Colon (tissue), 2 donors: ENCODE measurements at regions not wholly inside any gene's neighbourhood (a gene's known extent, or its start where the extent isn't known, plus 50 kb on each side); places are given as distances from the start of the nearest gene placed in this dataset.
"Not testable (repeated sequence)": the region's sequence is repeated elsewhere in the genome, so short reads cannot be mapped to it uniquely, and the experiment has no call there.

Experiments
- FAIRE-seq: peaks from 2 replicates; lab custom pipeline; 2012; peaks lifted over from hg19 to GRCh38; lab: Jason Lieb, UNC
- donor health status: control.
- donor health status: control.

DNA sequence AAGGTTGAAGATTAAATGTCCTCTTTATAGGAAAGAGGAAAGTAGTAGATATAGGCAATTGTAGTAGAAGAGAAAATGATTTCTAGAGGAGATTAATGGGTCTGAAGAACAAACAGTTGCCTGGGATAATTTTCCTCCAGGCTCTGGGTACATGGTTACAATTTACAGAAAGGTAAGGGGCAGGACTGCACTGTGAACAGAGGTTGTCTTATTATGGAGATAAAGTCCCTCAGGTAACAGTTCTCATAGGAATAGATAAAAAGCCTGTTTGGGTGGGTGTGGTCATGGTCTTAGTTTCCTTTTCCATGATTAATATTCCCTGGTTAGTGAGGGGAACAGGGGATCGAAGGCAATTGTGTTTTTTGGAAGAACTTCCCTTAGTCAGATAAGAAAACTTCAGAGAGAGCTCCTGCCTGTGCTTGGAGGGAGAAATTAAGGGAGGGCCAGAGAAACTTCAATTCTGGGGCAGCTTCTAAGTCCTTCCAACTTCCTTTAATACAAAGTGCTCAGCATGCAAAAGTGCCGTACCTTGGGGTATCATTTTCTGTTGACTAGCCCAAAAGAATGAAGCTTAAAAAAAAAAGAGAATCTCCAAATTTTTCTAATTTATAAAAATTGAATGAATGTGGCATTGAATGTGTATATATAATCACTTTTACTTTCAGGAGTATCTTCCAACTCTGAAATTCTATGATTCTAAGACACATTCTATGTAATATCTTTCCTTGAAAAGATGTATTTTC is 295.4 kb upstream of the USP25 start:
- no peak for FAIRE-seq

- FAIRE-seq = no peak
These were observed 293.8 kb upstream of the USP25 start for GRCh38 chr21:15436031-15436430.

- FAIRE-seq = no peak
These were observed 291.9 kb upstream of the USP25 start for GRCh38 chr21:15437883-15438282.

DNA sequence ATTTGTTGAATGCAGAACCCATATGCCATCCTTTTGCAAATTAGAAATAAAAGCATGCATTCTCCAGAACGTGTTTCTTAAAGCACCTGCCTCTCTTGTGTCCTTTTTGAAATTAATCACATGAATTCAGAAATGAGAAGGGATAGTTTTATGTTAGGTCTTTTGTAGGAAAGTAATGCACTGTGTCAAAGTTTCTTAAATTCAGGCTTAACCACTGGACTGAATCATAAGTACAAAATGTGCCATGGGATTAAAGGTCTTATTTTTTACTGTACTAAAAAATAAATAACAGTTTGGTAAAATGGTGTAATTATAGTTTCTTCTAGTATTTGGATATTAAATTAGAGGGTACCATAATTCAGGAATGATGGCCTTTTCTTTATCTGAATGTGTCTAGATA is 290.1 kb upstream of the USP25 start:
- no peak for FAIRE-seq

GRCh38 chr21:15441060-15441493 is 288.7 kb upstream of the USP25 start:
- FAIRE-seq = no peak

DNA sequence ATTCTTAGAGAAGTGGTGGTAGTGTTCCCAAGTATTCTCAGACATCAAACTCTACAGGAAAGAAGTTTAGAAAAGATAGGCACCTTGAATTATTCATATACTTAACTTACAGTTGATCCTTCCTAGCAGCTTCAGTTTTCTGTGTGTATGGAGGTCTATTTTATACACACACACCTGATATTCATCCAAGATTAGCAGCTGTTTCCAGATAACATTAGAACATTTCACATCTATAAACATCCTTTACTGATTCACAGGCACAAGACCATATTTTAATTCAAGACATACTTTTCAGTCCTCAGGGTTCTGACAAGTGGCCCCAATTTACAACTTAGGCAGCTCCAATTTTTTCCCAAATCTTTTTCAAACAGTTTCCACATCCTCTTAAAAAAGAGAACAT is 287.8 kb upstream of the USP25 start:
- FAIRE-seq = no peak

- FAIRE-seq = no peak
These were observed 286.9 kb upstream of the USP25 start for GRCh38 chr21:15442743-15443469.

DNA sequence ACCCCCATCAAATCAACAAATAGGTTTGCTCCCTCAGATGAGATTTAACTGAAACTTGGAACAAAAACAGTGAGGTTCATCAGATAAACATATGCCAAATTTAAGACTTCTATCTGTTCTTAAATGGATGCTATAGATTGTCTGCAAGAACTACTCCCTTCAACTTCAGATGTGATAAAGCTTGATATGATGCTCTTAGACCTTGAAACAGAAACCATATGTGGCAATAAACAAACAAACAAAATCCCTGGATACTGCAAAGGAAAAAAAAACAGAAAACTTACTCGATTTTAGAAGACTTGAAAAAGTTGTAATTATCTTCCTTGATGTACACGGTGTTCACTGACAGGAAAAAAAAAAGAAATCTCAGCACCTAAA is 286.1 kb upstream of the USP25 start:
- FAIRE-seq = no peak

GRCh38 chr21:15444118-15444960 is 285.4 kb upstream of the USP25 start:
- no peak for FAIRE-seq

- no peak for FAIRE-seq
These were observed 284.5 kb upstream of the USP25 start for GRCh38 chr21:15445327-15445726.

GRCh38 chr21:15446223-15446622 is 283.6 kb upstream of the USP25 start:
- no peak for FAIRE-seq

- FAIRE-seq = no peak
These were observed 280.2 kb upstream of the USP25 start for GRCh38 chr21:15449556-15449955.

DNA sequence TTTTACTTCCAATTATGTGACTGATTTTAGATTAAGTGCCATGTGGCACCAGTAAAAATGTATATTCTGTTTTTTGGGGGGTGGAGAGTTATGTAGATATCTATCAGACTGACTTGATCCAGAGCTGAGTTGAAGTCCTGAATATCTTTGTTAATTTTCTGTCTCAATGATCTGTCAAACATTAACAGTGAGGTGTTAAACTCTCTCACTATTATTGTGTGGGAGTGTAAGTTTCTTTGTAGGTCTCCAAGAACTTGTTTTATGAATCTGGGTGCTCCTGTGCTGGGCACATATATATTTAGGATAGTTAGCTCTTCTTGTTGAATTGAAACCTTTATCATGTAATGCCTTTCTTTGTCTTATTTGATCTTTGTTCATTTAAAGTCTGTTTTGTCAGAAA is 276.5 kb upstream of the USP25 start:
- no peak for FAIRE-seq

GRCh38 chr21:15453785-15454184 is 276.0 kb upstream of the USP25 start:
- not testable (repeated sequence) for FAIRE-seq

GRCh38 chr21:15454931-15455330 is 274.9 kb upstream of the USP25 start:
- FAIRE-seq = not testable (repeated sequence)

GRCh38 chr21:15455819-15456462 is 273.8 kb upstream of the USP25 start:
- FAIRE-seq = no peak

DNA sequence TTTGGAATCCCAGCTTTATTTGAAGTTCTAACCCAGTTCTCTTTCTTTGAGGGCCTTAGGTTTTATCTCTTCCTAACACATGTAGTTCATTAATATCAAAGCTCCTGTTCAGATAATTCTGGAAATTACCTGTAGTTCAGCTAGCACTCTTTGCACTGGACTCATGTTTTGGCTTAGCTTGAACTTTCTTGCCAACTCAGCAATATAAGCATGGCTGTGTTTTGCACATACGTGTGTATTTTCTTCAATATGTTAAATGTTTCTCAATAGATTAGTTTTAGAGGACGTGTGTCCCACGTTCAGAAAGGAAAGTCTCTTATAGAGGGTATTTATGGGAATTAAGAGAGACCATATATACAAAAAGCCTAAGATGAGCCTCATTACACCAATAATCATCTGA is 271.8 kb upstream of the USP25 start:
- no peak for FAIRE-seq

GRCh38 chr21:15462092-15462491 is 267.7 kb upstream of the USP25 start:
- no peak for FAIRE-seq

GRCh38 chr21:15466329-15466728 is 263.5 kb upstream of the USP25 start:
- peak; percentile 41 for FAIRE-seq

- no peak for FAIRE-seq
These were observed 261.4 kb upstream of the USP25 start for GRCh38 chr21:15468368-15468767.

GRCh38 chr21:15472108-15473040 is 257.4 kb upstream of the USP25 start:
- no peak for FAIRE-seq
